HEK293 (cell line): ENCODE measurements at regions not wholly inside any gene's neighbourhood (a gene's known extent, or its start where the extent isn't known, plus 50 kb on each side); places are given as distances from the start of the nearest gene placed in this dataset.

Experiments
- CTCF ChIA-PET: fragments of 350-600 bp; formaldehyde crosslinking; extraction: SDS; loops from one replicate; lab custom pipeline; 2021; ENCODE audit warnings: antibody characterized with exemption; lab: Yijun Ruan, JAX
- POLR2A ChIA-PET: fragments of 300-600 bp; formaldehyde crosslinking; extraction: SDS; loops from one replicate; lab custom pipeline; 2020; ENCODE audit warnings: antibody characterized with exemption, inconsistent platforms; lab: Yijun Ruan, JAX
- H3K27ac ChIP-seq: fragments of 200-500 bp; sonication (Bioruptor generic); 2 replicates; pipeline ENCODE4 v1.5.1; 2014; ENCODE audit warnings: low read depth, low read length, control low read depth, inconsistent platforms; ENCODE audit errors: extremely low read depth
- H3K36me3 ChIP-seq, 2 experiments: fragments of 200-500 bp in 1 of 2; sonication (Bioruptor generic) in 1 of 2; 1 replicate in 1 of 2; 2 replicates in 1 of 2; pipeline ENCODE4 v1.5.1; 2014 to 2017; ENCODE audit warnings: inconsistent platforms in 2 of 2, low read length in 2 of 2; ENCODE audit not compliant: control insufficient read depth in 2 of 2, insufficient read depth in 1 of 2
- H3K4me1 ChIP-seq: fragments of 200-500 bp; sonication (Bioruptor generic); 2 replicates; pipeline ENCODE4 v1.5.1; 2014; ENCODE audit warnings: mild to moderate bottlenecking, low read length, inconsistent platforms; ENCODE audit not compliant: control insufficient read depth, insufficient read depth
- H3K4me3 ChIP-seq: 2 replicates; pipeline ENCODE4 v1.5.1; 2011; ENCODE audit warnings: low read depth, mild to moderate bottlenecking, control low read depth, low read length, moderate library complexity
- H3K9me3 ChIP-seq: fragments of 200-500 bp; sonication (Bioruptor generic); 2 replicates; pipeline ENCODE4 v1.5.1; 2014; ENCODE audit warnings: low read depth, low read length, inconsistent platforms; ENCODE audit not compliant: control insufficient read depth, insufficient read depth
- GFI1B ChIP-seq: fragments of 450-650 bp; formaldehyde crosslinking; IDR thresholded peaks from 2 replicates; pipeline ENCODE4 v1.5.1; 2016; ENCODE audit warnings: missing biosample characterization, missing genetic modification characterization
- GLIS1 ChIP-seq: fragments of 450-650 bp; formaldehyde crosslinking; IDR thresholded peaks from 2 replicates; pipeline ENCODE4 v1.5.1; 2016; ENCODE audit warnings: missing biosample characterization, missing genetic modification characterization
- HOXA7 ChIP-seq: sonication (generic); formaldehyde crosslinking; IDR thresholded peaks from 2 replicates; pipeline ENCODE4 v1.8.1; 2022; ENCODE audit warnings: missing genetic modification reagents, borderline replicate concordance
- KLF17 ChIP-seq: fragments of 450-650 bp; formaldehyde crosslinking; IDR thresholded peaks from 2 replicates; pipeline ENCODE4 v1.5.1; 2016; ENCODE audit warnings: missing biosample characterization, missing genetic modification characterization
- OVOL3 ChIP-seq: fragments of 450-650 bp; formaldehyde crosslinking; IDR thresholded peaks from 2 replicates; pipeline ENCODE4 v1.5.1; 2016; ENCODE audit warnings: missing biosample characterization, missing genetic modification characterization
- PRDM10 ChIP-seq: fragments of 450-650 bp; formaldehyde crosslinking; IDR thresholded peaks from 2 replicates; pipeline ENCODE4 v1.5.1; 2016; ENCODE audit warnings: missing biosample characterization, missing genetic modification characterization
- SCRT1 ChIP-seq: fragments of 450-650 bp; formaldehyde crosslinking; IDR thresholded peaks from 2 replicates; pipeline ENCODE4 v1.5.1; 2016; ENCODE audit warnings: missing biosample characterization, missing genetic modification characterization, borderline replicate concordance
- ZBTB1 ChIP-seq: fragments of 450-650 bp; formaldehyde crosslinking; IDR thresholded peaks from 2 replicates; pipeline ENCODE4 v1.5.1; 2016; ENCODE audit warnings: missing biosample characterization, missing genetic modification characterization
- ZNF10 ChIP-seq: fragments of 450-650 bp; formaldehyde crosslinking; IDR thresholded peaks from 2 replicates; pipeline ENCODE4 v1.5.1; 2017; ENCODE audit warnings: missing biosample characterization, missing genetic modification characterization
- ZNF121 ChIP-seq: fragments of 450-650 bp; formaldehyde crosslinking; IDR thresholded peaks from 2 replicates; pipeline ENCODE4 v1.5.1; 2016; ENCODE audit warnings: missing biosample characterization, missing genetic modification characterization
- ZNF138 ChIP-seq: fragments of 450-650 bp; formaldehyde crosslinking; IDR thresholded peaks from 2 replicates; pipeline ENCODE4 v1.5.1; 2016; ENCODE audit warnings: missing biosample characterization, missing genetic modification characterization, borderline replicate concordance
- ZNF18 ChIP-seq: fragments of 450-650 bp; formaldehyde crosslinking; IDR thresholded peaks from 2 replicates; pipeline ENCODE4 v1.5.1; 2016; ENCODE audit warnings: missing biosample characterization, missing genetic modification characterization
- ZNF184 ChIP-seq: fragments of 450-650 bp; IDR thresholded peaks from 2 replicates; pipeline ENCODE4 v1.5.1; 2018; ENCODE audit warnings: missing biosample characterization, mild to moderate bottlenecking, missing genetic modification characterization
- ZNF221 ChIP-seq: fragments of 450-650 bp; formaldehyde crosslinking; IDR thresholded peaks from 2 replicates; pipeline ENCODE4 v1.5.1; 2017; ENCODE audit warnings: missing biosample characterization, missing genetic modification characterization, borderline replicate concordance
- ZNF23 ChIP-seq: fragments of 450-650 bp; formaldehyde crosslinking; IDR thresholded peaks from 2 replicates; pipeline ENCODE4 v1.5.1; 2016; ENCODE audit warnings: missing biosample characterization, missing genetic modification characterization, borderline replicate concordance
- ZNF280C ChIP-seq: fragments of 450-650 bp; formaldehyde crosslinking; IDR thresholded peaks from 2 replicates; pipeline ENCODE4 v1.5.1; 2016; ENCODE audit warnings: missing biosample characterization, missing genetic modification characterization
- ZNF555 ChIP-seq: fragments of 450-650 bp; formaldehyde crosslinking; conservative IDR thresholded peaks from 2 replicates; pipeline ENCODE4 v1.5.1; 2017; ENCODE audit warnings: missing biosample characterization, mild to moderate bottlenecking, missing genetic modification characterization, inconsistent platforms
- ZNF600 ChIP-seq: fragments of 450-650 bp; formaldehyde crosslinking; IDR thresholded peaks from 2 replicates; pipeline ENCODE4 v1.5.1; 2016; ENCODE audit warnings: missing biosample characterization, missing genetic modification characterization
- ZNF645 ChIP-seq: fragments of 450-650 bp; formaldehyde crosslinking; IDR thresholded peaks from 2 replicates; pipeline ENCODE4; 2016; ENCODE audit warnings: missing biosample characterization, missing genetic modification characterization
- ZNF654 ChIP-seq: fragments of 450-650 bp; formaldehyde crosslinking; IDR thresholded peaks from 2 replicates; pipeline ENCODE4 v1.5.1; 2016; ENCODE audit warnings: low read depth, missing biosample characterization, missing genetic modification characterization
- ZNF776 ChIP-seq: fragments of 450-650 bp; formaldehyde crosslinking; IDR thresholded peaks from 2 replicates; pipeline ENCODE4 v1.5.0; 2017; ENCODE audit warnings: missing biosample characterization, missing genetic modification characterization, borderline replicate concordance
- ZNF791 ChIP-seq: fragments of 450-650 bp; formaldehyde crosslinking; IDR thresholded peaks from 2 replicates; pipeline ENCODE4 v1.5.1; 2016; ENCODE audit warnings: missing biosample characterization, missing genetic modification characterization
- ZSCAN30 ChIP-seq: fragments of 450-650 bp; IDR thresholded peaks from 2 replicates; pipeline ENCODE4 v1.5.1; 2018; ENCODE audit warnings: missing biosample characterization, mild to moderate bottlenecking, missing genetic modification characterization, moderate library complexity

- Histone ChIP-seq H3K4me3 (no peak overlapping the region), H3K9me3 (no peaks in the 10 kb centered on the region), H3K36me3 (no peaks in the 10 kb centered on the region), H3K27ac (no peak overlapping the region)
- CTCF ChIA-PET = interaction anchor here (0.6 kb wide), 1 partner anchor 179 kb away, joined by 3 read pairs; no protein-coding TSS in a partner anchor
- POLR2A ChIA-PET = interaction anchor here (1.4 to 2.5 kb wide), 2 partner anchors 125 to 133 kb away, joined by 3 to 8 read pairs; partner anchors contain the start of gene SOX4
- TF ChIP-seq ZNF23 (tag by site-specific recombination) (no peak), HOXA7 (no peak), ZNF138 (no peak), ZNF776 (no peak), ZNF555 (tag by site-specific recombination) (no peak), ZSCAN30 (tag by site-specific recombination) (no peak), ZNF10 (no peak), PRDM10 (tag by site-specific recombination) (no peak), OVOL3 (tag by site-specific recombination) (no peak), ZNF791 (tag by site-specific recombination) (no peak), ZNF645 (tag by site-specific recombination) (no peak), GLIS1 (tag by site-specific recombination) (no peak), ZNF280C (no peak), ZBTB1 (tag by site-specific recombination) (no peak), ZNF654 (tag by site-specific recombination) (no peak), ZNF221 (no peak)
- TF ChIP-seq, all 188 proteins: peak for 0
- H3K4me1 ChIP-seq = peaks cover 4% of the 10 kb centered on the region; the same call in 1 of the 2 replicates
These were observed 133.1 kb downstream of the SOX4 start for GRCh38 chr6:21726676-21727075.

- Histone ChIP-seq H3K4me1 (peaks cover 14% of the 10 kb centered on the region; the same call in 1 of the 2 replicates), H3K9me3 (no peaks in the 10 kb centered on the region), H3K4me3 (no peak overlapping the region), H3K36me3 (no peaks in the 10 kb centered on the region), H3K27ac (no peak overlapping the region)
- ChIA-PET CTCF (no interaction called here), POLR2A (interaction anchor here (2.5 kb wide), 1 partner anchor 134 kb away, joined by 8 read pairs; the partner anchor contains the start of gene SOX4)
- TF ChIP-seq SCRT1 (tag by site-specific recombination) (no peak), GFI1B (tag by site-specific recombination) (no peak), ZNF121 (no peak), ZNF184 (tag by site-specific recombination) (no peak), ZNF600 (no peak), ZNF18 (no peak), KLF17 (tag by site-specific recombination) (no peak)
These were observed 134.6 kb downstream of the SOX4 start for GRCh38 chr6:21728141-21728540.
